ENCODE measurements at regions not wholly inside any gene's neighbourhood (a gene's known extent, or its start where the extent isn't known, plus 50 kb on each side); places are given as distances from the start of the nearest gene placed in this dataset.

DNA sequence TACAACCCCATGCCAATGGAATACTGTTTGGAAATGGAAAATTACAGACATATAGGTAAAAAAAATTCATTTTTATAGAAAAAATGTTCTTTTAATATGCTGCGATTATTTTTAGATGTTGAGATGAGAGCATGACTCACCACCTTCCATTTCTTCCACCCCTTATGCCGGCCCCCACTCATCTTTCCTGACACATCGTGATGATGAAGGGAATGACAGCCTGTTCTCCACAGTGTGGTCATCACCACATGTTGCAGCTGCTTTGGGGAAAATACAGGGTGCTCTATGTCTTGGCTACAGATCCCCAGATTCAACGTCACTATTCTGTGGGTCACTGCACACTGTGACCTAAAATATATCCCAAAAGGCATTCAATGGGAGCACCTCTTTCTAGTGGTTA is 916.2 kb downstream of the METTL15 start:
- TF ChIP-seq, protein P1, sequence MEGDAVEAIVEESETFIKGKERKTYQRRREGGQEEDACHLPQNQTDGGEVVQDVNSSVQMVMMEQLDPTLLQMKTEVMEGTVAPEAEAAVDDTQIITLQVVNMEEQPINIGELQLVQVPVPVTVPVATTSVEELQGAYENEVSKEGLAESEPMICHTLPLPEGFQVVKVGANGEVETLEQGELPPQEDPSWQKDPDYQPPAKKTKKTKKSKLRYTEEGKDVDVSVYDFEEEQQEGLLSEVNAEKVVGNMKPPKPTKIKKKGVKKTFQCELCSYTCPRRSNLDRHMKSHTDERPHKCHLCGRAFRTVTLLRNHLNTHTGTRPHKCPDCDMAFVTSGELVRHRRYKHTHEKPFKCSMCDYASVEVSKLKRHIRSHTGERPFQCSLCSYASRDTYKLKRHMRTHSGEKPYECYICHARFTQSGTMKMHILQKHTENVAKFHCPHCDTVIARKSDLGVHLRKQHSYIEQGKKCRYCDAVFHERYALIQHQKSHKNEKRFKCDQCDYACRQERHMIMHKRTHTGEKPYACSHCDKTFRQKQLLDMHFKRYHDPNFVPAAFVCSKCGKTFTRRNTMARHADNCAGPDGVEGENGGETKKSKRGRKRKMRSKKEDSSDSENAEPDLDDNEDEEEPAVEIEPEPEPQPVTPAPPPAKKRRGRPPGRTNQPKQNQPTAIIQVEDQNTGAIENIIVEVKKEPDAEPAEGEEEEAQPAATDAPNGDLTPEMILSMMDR (IDR thresholded peaks at IDR 0.05; ENCODE audit: insufficient read depth, low read depth, low read length) = no peak
- TF ChIP-seq EZH2 (IDR thresholded peaks at IDR 0.05; ENCODE audit: insufficient read depth, low read length) = no peak
